ENCODE measurements at regions not wholly inside any gene's neighbourhood (a gene's known extent, or its start where the extent isn't known, plus 50 kb on each side); places are given as distances from the start of the nearest gene placed in this dataset.

GRCh38 chrX:97854086-97854485, 970.4 kb downstream of the RPA4 start:
- no peaks in the 10 kb centered on the region for H3K27me3 Mint-ChIP-seq (ENCODE audit: low read depth)
- no peak overlapping the region for H2BK20ac ChIP-seq (ENCODE audit: low read depth, low read length, poor library complexity, severe bottlenecking)

More at GRCh38 chrX:97854086-97854485, 970.4 kb downstream of the RPA4 start:
- H3K56ac ChIP-seq (ENCODE audit: insufficient read length, low read depth, low read length) = no peak overlapping the region
- no peak overlapping the region for H4K91ac ChIP-seq (ENCODE audit: insufficient read length, low read depth, low read length)
- Mint-ChIP-seq H3K4me3 (no peak overlapping the region), H3K9me3 (peaks cover 3 to 4% of the 10 kb centered on the region in 2 experiments; a peak in 4 of 5 replicates), H3K4me1 (peaks cover 5 to 6% of the 10 kb centered on the region in 2 experiments), H3K36me3 (ENCODE audit: insufficient read depth in 1 of 3, low read depth in 3 of 3) (peaks cover 2 to 4% (median 3%) of the 10 kb centered on the region in 3 experiments), H3K27ac (no peak overlapping the region)
- H3K27me3 ChIP-seq (ENCODE audit: insufficient read depth, low read length) = no peaks in the 10 kb centered on the region
- peaks cover 2% of the 10 kb centered on the region; the same call in 1 of the 2 replicates for H3K4me1 ChIP-seq (ENCODE audit: insufficient read depth, low read length)
- no peak overlapping the region for H2BK12ac ChIP-seq (ENCODE audit: insufficient read length, low read depth, low read length)
- H3K23ac ChIP-seq (ENCODE audit: insufficient read length, low read depth, low read length) = no peak overlapping the region
- H4K20me1 ChIP-seq (ENCODE audit: control insufficient read depth, insufficient read depth, insufficient read length) = no peaks in the 10 kb centered on the region
- H3K9me3 ChIP-seq (ENCODE audit: control insufficient read depth, low read depth, low read length) = no peaks in the 10 kb centered on the region
- H3T11ph ChIP-seq (ENCODE audit: low read length) = no peak overlapping the region
- no peak overlapping the region for H3K27ac ChIP-seq (ENCODE audit: insufficient read length, low read depth, low read length)
- no peak overlapping the region; the same call in 1 of the 2 replicates for H3K14ac ChIP-seq (ENCODE audit: insufficient read depth, low read length)
- no peak overlapping the region for H4K5ac ChIP-seq (ENCODE audit: insufficient read length, low read depth, low read length)
- TF ChIP-seq, protein P1, sequence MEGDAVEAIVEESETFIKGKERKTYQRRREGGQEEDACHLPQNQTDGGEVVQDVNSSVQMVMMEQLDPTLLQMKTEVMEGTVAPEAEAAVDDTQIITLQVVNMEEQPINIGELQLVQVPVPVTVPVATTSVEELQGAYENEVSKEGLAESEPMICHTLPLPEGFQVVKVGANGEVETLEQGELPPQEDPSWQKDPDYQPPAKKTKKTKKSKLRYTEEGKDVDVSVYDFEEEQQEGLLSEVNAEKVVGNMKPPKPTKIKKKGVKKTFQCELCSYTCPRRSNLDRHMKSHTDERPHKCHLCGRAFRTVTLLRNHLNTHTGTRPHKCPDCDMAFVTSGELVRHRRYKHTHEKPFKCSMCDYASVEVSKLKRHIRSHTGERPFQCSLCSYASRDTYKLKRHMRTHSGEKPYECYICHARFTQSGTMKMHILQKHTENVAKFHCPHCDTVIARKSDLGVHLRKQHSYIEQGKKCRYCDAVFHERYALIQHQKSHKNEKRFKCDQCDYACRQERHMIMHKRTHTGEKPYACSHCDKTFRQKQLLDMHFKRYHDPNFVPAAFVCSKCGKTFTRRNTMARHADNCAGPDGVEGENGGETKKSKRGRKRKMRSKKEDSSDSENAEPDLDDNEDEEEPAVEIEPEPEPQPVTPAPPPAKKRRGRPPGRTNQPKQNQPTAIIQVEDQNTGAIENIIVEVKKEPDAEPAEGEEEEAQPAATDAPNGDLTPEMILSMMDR (conservative IDR thresholded peaks at IDR 0.05) = no peak
- WGBS (ENCODE audit: extremely low coverage, insufficient read length, low lambda C conversion rate) = no CpG with 5 or more reads among the region's 2 CpGs
- no peak overlapping the region for H2AK5ac ChIP-seq (ENCODE audit: insufficient read length, low read length)
- H3K18ac ChIP-seq (ENCODE audit: insufficient read length, low read depth, low read length) = no peak overlapping the region
- H3K79me2 ChIP-seq (ENCODE audit: insufficient read depth, low read length) = no peaks in the 10 kb centered on the region
- no peaks in the 10 kb centered on the region for H3K79me1 ChIP-seq (ENCODE audit: insufficient read depth, low read depth, low read length, poor library complexity, severe bottlenecking)
- H3K9ac ChIP-seq (ENCODE audit: extremely low read depth, insufficient read length, low read length) = no peak overlapping the region
- H2BK5ac ChIP-seq (ENCODE audit: insufficient read length, low read length) = no peak overlapping the region
- H3K4ac ChIP-seq (ENCODE audit: low read depth, low read length) = no peak overlapping the region
- no peak overlapping the region for H2BK120ac ChIP-seq (ENCODE audit: low read depth, low read length, poor library complexity, severe bottlenecking)
- no peak overlapping the region for H2BK15ac ChIP-seq (ENCODE audit: low read depth, low read length)
- H4K8ac ChIP-seq (replicated peaks; ENCODE audit: insufficient read length, low read depth, low read length) = no peak overlapping the region
- peak overlapping the region; percentile 42 for H2AFZ ChIP-seq (ENCODE audit: low read length)
- H3K4me2 ChIP-seq (ENCODE audit: insufficient read depth, insufficient read length, low read length) = no peak overlapping the region
- no peak for DNase-seq
- H3K23me2 ChIP-seq (ENCODE audit: insufficient read length, low read depth, low read length, poor library complexity, severe bottlenecking) = no peaks in the 10 kb centered on the region

Measured in H9 (cell line).